Neutrophil (primary cell): ENCODE measurements at regions not wholly inside any gene's neighbourhood (a gene's known extent, or its start where the extent isn't known, plus 50 kb on each side); places are given as distances from the start of the nearest gene placed in this dataset.

Experiments used
- H3K27ac ChIP-seq: fragments of 200-600 bp; sonication (generic); 2 replicates; pipeline ENCODE4 v1.5.1; 2016; ENCODE audit warnings: mild to moderate bottlenecking, moderate library complexity
- H3K27me3 ChIP-seq: fragments of 200-600 bp; sonication (generic); 2 replicates; pipeline ENCODE4 v1.6.0; 2016; ENCODE audit warnings: mild to moderate bottlenecking
- H3K36me3 ChIP-seq: fragments of 200-600 bp; sonication (generic); 2 replicates; pipeline ENCODE4 v1.5.1; 2017
- H3K4me1 ChIP-seq, 2 experiments: fragments of 200-600 bp in 1 of 2; sonication (generic) in 1 of 2; 1 replicate in 1 of 2; 2 replicates in 1 of 2; pipeline versions ENCODE4 v1.5.1 to v1.6.1; 2013 to 2016; ENCODE audit warnings: low read depth in 1 of 2, low read length in 1 of 2, mild to moderate bottlenecking in 1 of 2, moderate library complexity in 1 of 2; ENCODE audit not compliant: control insufficient read depth in 1 of 2, insufficient read depth in 1 of 2
- H3K4me3 ChIP-seq, 2 experiments: fragments of 200-600 bp in 1 of 2; sonication (generic) in 1 of 2; 1 replicate in 1 of 2; 2 replicates in 1 of 2; pipeline ENCODE4 v1.5.1; 2013 to 2016; ENCODE audit warnings: low read depth in 1 of 2, low read length in 1 of 2, mild to moderate bottlenecking in 1 of 2, moderate library complexity in 1 of 2
- H3K9me3 ChIP-seq: fragments of 200-600 bp; sonication (generic); 2 replicates; pipeline ENCODE4 v1.5.1; 2016
- TF ChIP-seq, protein P1 (sequence below): fragments of 200-600 bp; sonication (generic); IDR thresholded peaks from 2 replicates; pipeline ENCODE4 v1.5.1; 2016; ENCODE audit warnings: antibody characterized with exemption

DNA sequence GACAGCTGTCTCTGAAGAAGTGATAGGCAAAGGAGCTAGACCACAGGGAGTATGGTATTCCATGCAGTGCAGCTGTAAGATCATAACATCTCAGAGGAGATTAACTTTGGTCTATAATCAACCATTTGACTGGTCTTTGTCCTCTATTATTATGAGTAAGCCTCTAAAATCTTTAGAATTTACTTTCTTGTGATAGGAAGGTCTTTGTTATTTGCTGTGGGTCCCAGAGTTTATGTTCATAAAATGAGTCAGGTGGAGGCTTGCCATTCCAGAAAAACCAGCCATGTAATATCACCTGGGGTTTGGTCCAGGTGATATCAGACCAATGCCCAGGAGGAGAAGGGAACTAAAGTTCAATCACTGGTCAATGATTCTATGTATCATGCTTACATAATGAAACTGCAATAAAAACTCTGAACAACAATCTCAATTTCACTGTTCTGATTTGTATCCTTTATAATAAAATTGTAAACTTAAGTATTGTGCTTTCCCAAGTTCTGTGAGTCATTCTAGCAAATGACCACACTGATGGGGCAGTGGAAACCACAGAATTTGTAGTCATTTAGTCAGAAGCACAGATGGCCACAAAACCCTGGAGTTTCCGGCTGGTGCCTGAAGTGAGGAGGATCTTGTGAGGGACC lies 239.6 kb upstream of the TRAM1L1 start:
- H3K27ac ChIP-seq, result no peak overlapping the region
- no peaks in the 10 kb centered on the region for H3K9me3 ChIP-seq
- H3K36me3 ChIP-seq, result no peaks in the 10 kb centered on the region
- no peaks in the 10 kb centered on the region for H3K4me1 ChIP-seq
- no peak overlapping the region for H3K4me3 ChIP-seq
- TF ChIP-seq, protein P1, sequence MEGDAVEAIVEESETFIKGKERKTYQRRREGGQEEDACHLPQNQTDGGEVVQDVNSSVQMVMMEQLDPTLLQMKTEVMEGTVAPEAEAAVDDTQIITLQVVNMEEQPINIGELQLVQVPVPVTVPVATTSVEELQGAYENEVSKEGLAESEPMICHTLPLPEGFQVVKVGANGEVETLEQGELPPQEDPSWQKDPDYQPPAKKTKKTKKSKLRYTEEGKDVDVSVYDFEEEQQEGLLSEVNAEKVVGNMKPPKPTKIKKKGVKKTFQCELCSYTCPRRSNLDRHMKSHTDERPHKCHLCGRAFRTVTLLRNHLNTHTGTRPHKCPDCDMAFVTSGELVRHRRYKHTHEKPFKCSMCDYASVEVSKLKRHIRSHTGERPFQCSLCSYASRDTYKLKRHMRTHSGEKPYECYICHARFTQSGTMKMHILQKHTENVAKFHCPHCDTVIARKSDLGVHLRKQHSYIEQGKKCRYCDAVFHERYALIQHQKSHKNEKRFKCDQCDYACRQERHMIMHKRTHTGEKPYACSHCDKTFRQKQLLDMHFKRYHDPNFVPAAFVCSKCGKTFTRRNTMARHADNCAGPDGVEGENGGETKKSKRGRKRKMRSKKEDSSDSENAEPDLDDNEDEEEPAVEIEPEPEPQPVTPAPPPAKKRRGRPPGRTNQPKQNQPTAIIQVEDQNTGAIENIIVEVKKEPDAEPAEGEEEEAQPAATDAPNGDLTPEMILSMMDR, result no peak
- H3K27me3 ChIP-seq, result no peaks in the 10 kb centered on the region

DNA sequence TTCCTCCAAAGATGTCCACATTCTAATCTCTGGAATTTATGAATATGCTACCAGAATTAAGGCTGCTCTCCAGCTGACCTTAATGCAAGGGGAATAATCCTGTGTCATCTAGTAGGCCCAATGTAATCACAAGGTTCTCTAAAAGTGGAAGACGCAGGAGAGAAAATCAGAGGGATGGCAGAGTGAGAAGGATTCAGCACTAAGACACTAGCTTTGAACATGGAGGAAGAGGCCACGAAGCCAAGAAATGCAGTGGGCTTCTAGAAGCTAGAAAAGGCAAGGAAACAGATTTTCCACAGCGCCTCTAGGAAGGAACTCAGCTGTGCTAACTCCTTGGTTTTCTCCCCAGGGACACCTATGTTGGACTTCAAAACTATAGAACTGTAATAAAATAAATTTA lies 240.7 kb upstream of the TRAM1L1 start:
- Histone ChIP-seq H3K4me3 (no peak overlapping the region), H3K9me3 (no peaks in the 10 kb centered on the region), H3K36me3 (no peaks in the 10 kb centered on the region), H3K27ac (no peak overlapping the region), H3K4me1 (no peaks in the 10 kb centered on the region), H3K27me3 (no peaks in the 10 kb centered on the region)
- TF ChIP-seq, protein P1, result no peak

DNA sequence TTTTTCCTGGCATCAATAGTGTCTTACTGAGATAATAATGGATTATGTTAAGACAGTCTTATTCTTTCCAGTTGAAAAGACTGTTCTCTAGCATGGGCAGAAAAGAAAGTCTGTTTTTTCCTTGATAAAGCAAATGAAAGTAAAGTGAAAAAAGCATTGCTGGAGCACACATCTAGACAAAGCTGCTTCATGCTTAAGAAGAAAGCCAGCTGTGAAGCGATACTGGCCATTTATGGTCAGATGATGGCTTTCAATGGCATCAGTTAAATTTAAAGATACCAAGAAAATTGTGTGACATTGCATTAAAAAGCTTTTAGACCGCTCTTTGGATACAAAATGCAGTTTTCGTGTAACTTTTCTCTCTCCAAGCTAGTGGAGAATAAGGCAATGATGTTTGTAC lies 242.1 kb upstream of the TRAM1L1 start:
- Histone ChIP-seq H3K4me1 (no peaks in the 10 kb centered on the region), H3K9me3 (no peaks in the 10 kb centered on the region), H3K36me3 (no peaks in the 10 kb centered on the region), H3K27ac (no peak overlapping the region), H3K27me3 (no peaks in the 10 kb centered on the region), H3K4me3 (no peak overlapping the region)
- TF ChIP-seq, protein P1, result no peak

DNA sequence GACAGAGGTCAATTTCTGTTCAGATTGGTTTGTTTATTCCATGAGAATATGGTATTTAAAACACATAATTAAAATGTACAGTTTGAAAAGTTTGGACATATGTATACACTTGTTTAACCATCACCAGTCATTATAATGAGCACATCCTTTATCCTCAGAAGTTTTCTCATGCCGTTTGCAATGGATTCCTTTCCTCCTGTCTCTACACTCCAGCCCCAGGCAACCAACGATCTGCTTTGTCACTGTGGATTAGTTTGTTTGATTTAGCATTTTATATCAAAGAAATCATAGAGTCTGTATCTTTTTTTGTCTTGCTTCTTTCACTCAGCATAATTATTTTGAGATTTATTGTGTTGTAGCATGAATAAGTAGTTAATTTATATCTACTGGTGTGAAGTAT lies 243.0 kb upstream of the TRAM1L1 start:
- H3K4me3 ChIP-seq, result no peak overlapping the region
- H3K9me3 ChIP-seq, result no peaks in the 10 kb centered on the region
- no peaks in the 10 kb centered on the region for H3K27me3 ChIP-seq
- H3K27ac ChIP-seq, result no peak overlapping the region
- H3K36me3 ChIP-seq, result no peaks in the 10 kb centered on the region
- no peaks in the 10 kb centered on the region for H3K4me1 ChIP-seq
- TF ChIP-seq, protein P1, result no peak

DNA sequence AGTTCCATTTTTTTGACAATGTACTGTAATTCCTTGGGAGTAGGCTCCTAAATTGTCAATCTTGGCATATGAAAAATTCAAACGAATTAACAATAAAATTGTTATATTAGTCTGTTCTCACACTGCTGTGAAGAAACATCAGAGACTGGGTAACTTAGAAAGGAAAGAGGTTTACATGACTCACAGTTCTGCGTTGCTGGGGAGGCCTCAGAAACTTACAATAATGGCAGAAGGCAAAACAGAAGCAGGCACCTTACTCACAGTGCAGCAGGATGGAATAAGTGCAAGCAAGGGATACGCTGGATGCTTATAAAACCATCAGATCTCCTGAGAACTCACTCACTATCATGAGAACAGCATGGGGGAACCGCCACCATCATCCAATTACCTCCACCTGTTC lies 246.4 kb upstream of the TRAM1L1 start:
- Histone ChIP-seq H3K27ac (no peak overlapping the region), H3K9me3 (no peaks in the 10 kb centered on the region), H3K4me1 (no peaks in the 10 kb centered on the region), H3K27me3 (no peaks in the 10 kb centered on the region), H3K36me3 (no peaks in the 10 kb centered on the region), H3K4me3 (no peak overlapping the region)
- TF ChIP-seq, protein P1, result no peak
